Calu3 (cell line): ENCODE measurements at regions not wholly inside any gene's neighbourhood (a gene's known extent, or its start where the extent isn't known, plus 50 kb on each side); places are given as distances from the start of the nearest gene placed in this dataset.

Source experiments
- BruUV-seq: library from RNA; stranded (reverse); fragments of 400-500 nt; replicated peaks from 2 replicates; lab custom pipeline; 2021; lab: Mats Ljungman, UMichigan
- CTCF ChIA-PET: fragments of 300-600 bp; sonication (Branson Sonifier 250); formaldehyde crosslinking; loops from one replicate; lab custom pipeline; 2022; ENCODE audit warnings: antibody characterized with exemption; lab: Charles Lee
- DNase-seq: peaks from one replicate; pipeline ENCODE4 v3.0.0; 2022
- H3K27ac Mint-ChIP-seq: one replicate; pipeline ENCODE4 v1.8.0; 2022; ENCODE audit warnings: mixed read lengths; ENCODE audit not compliant: unreplicated experiment
- H3K27me3 Mint-ChIP-seq: one replicate; pipeline ENCODE4 v1.8.0; 2022; ENCODE audit warnings: mixed read lengths; ENCODE audit not compliant: unreplicated experiment
- H3K36me3 Mint-ChIP-seq: one replicate; pipeline ENCODE4 v1.8.0; 2022; ENCODE audit warnings: mild to moderate bottlenecking, moderate library complexity, mixed read lengths; ENCODE audit not compliant: insufficient read depth, unreplicated experiment
- H3K4me1 Mint-ChIP-seq: one replicate; pipeline ENCODE4 v1.8.0; 2022; ENCODE audit warnings: mild to moderate bottlenecking, low read depth, mixed read lengths; ENCODE audit not compliant: unreplicated experiment
- H3K4me3 Mint-ChIP-seq: one replicate; pipeline ENCODE4 v1.8.0; 2022; ENCODE audit warnings: mild to moderate bottlenecking, low read depth, moderate library complexity, mixed read lengths; ENCODE audit not compliant: unreplicated experiment
- H3K9me3 Mint-ChIP-seq: one replicate; pipeline ENCODE4 v1.8.0; 2022; ENCODE audit warnings: low read depth, mixed read lengths; ENCODE audit not compliant: unreplicated experiment
- intact Hi-C: fragments of 100-400 bp; cut with micrococcal nuclease; formaldehyde crosslinking; loops from one replicate; pipeline ENCODE4 v1.10.0; 2022; ENCODE audit not compliant: unreplicated experiment
- TF ChIP-seq, protein P1 (sequence below): fragments of 200-600 bp; IDR thresholded peaks from one replicate; pipeline ENCODE4 v1.8.0; 2022; ENCODE audit warnings: antibody characterized with exemption; ENCODE audit not compliant: unreplicated experiment

DNA sequence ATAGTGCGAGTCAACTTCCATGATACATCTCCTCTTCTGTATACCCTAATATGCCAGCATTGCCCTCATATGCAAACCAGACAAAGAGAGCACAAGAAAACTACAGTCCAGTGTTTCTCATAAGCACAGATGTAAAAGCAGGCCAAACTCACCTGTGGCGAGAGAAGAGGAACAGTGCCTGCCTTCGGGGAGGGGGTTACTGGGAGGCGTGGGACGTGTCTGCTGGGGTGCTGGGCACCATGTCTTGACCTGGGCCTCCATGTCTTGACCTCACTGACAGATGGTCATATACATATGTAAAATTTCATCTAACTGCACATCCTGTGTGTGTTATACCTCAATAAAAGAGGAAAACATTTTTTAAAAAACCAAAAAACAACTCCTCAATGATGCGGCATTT lies 159.3 kb upstream of the PPP1R26 start:
- no peak for DNase-seq
- no TSS peak for BruUV-seq
- CTCF ChIA-PET, result interaction anchor here (0.6 kb wide), 1 partner anchor 92 kb away, joined by 4 read pairs; no protein-coding TSS in a partner anchor
- TF ChIP-seq, protein P1, sequence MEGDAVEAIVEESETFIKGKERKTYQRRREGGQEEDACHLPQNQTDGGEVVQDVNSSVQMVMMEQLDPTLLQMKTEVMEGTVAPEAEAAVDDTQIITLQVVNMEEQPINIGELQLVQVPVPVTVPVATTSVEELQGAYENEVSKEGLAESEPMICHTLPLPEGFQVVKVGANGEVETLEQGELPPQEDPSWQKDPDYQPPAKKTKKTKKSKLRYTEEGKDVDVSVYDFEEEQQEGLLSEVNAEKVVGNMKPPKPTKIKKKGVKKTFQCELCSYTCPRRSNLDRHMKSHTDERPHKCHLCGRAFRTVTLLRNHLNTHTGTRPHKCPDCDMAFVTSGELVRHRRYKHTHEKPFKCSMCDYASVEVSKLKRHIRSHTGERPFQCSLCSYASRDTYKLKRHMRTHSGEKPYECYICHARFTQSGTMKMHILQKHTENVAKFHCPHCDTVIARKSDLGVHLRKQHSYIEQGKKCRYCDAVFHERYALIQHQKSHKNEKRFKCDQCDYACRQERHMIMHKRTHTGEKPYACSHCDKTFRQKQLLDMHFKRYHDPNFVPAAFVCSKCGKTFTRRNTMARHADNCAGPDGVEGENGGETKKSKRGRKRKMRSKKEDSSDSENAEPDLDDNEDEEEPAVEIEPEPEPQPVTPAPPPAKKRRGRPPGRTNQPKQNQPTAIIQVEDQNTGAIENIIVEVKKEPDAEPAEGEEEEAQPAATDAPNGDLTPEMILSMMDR, result no peak
- Mint-ChIP-seq H3K4me3 (no peak overlapping the region), H3K27ac (no peak overlapping the region), H3K27me3 (no peaks in the 10 kb centered on the region), H3K4me1 (no peaks in the 10 kb centered on the region), H3K36me3 (no peaks in the 10 kb centered on the region), H3K9me3 (no peaks in the 10 kb centered on the region)
- intact Hi-C loops, result no loop called here

DNA sequence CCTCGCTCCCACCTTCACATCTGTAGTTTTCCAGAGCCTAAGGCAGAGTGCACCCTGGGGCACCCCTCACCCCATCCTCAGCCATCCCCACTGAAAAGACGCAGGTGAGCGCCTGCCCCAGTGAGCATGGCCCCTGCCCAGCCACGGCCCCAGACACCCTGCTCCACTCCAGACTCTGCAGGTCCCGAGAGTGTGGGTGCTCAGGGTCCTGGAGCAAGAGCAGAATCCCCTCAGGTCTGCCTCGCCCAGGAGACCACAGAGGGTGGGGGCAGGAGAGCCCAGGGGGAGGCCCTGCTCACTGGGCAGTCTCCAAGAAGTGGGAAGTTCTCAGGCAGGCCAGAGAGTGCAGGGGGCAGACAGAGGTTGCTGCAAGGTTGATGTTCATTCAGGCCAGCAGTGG lies 158.6 kb upstream of the PPP1R26 start:
- no peak for DNase-seq
- intact Hi-C loops, result no loop called here
- Mint-ChIP-seq H3K9me3 (no peaks in the 10 kb centered on the region), H3K27ac (no peak overlapping the region), H3K27me3 (no peaks in the 10 kb centered on the region), H3K4me3 (no peak overlapping the region), H3K36me3 (no peaks in the 10 kb centered on the region), H3K4me1 (no peaks in the 10 kb centered on the region)
- CTCF ChIA-PET, result no interaction called here
- no TSS peak for BruUV-seq
- TF ChIP-seq, protein P1, result no peak

DNA sequence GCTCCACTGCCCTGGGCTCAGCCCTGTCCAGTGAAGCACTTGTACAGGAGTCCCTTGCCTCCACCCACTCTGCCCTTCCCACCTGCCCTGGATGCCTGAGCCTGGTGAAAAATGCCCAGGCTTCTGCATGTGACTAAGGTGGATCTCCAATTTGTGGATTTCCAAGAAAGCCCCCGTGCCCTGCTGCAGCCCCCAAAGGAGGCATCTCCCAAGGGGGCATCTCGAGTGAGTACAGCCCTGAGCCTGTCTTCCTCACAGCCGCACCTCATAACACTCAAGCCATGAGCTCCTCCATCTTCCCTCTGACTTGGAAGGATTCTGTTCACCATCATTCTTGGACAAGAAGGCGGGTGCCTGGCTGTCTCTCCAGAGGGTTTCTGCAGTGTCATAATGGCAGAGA lies 158.0 kb upstream of the PPP1R26 start:
- intact Hi-C loops, result no loop called here
- H3K4me1 Mint-ChIP-seq, result no peaks in the 10 kb centered on the region
- no peak overlapping the region for H3K4me3 Mint-ChIP-seq
- no peak overlapping the region for H3K27ac Mint-ChIP-seq
- DNase-seq, result no peak
- TF ChIP-seq, protein P1, result no peak
- BruUV-seq, result no TSS peak
- H3K9me3 Mint-ChIP-seq, result no peaks in the 10 kb centered on the region
- H3K27me3 Mint-ChIP-seq, result no peaks in the 10 kb centered on the region
- CTCF ChIA-PET, result no interaction called here
- H3K36me3 Mint-ChIP-seq, result no peaks in the 10 kb centered on the region

DNA sequence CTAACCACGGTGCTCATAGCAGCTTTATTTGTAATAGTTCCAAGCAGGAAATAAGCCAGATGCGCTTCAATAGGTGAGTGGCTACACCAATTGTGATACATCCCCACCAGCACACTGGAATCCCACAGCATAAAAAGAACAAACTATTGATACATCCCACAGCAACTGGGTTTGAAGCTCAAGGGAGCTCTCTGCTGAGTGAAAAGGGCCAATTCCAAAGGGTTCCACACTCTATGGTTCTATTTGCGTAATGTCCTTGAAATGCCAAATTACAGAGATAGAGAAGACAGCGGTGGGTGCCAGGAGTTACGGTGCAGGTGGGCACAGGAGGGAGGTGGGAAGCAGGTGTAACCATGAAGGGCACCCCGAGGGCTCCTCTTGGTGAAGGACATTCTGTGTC lies 155.3 kb upstream of the PPP1R26 start:
- CTCF ChIA-PET, result no interaction called here
- Mint-ChIP-seq H3K27ac (no peak overlapping the region), H3K9me3 (no peaks in the 10 kb centered on the region), H3K27me3 (no peaks in the 10 kb centered on the region), H3K36me3 (no peaks in the 10 kb centered on the region), H3K4me1 (no peaks in the 10 kb centered on the region), H3K4me3 (no peak overlapping the region)
- no peak for DNase-seq
- intact Hi-C loops, result no loop called here
- TF ChIP-seq, protein P1, result no peak
- BruUV-seq, result no TSS peak
